Smooth muscle cell (in vitro differentiated cells): ENCODE measurements at regions not wholly inside any gene's neighbourhood (a gene's known extent, or its start where the extent isn't known, plus 50 kb on each side); places are given as distances from the start of the nearest gene placed in this dataset.

ENCODE experiments used
- DNase-seq: peaks from one replicate; lab custom pipeline; 2025; ENCODE audit not compliant: unreplicated experiment; lab: John Stamatoyannopoulos, UW
- H2AFZ ChIP-seq: fragments of 200-600 bp; sonication (generic); 2 replicates; pipeline ENCODE4 v1.6.0; 2016; ENCODE audit warnings: antibody characterized with exemption, low read depth, mild to moderate bottlenecking
- H3F3A ChIP-seq: fragments of 200-600 bp; sonication (generic); 2 replicates; pipeline ENCODE4 v1.6.0; 2017; ENCODE audit warnings: antibody characterized with exemption, low read depth
- H3K27ac ChIP-seq: fragments of 200-600 bp; sonication (generic); 2 replicates; pipeline ENCODE4 v1.5.1; 2016; ENCODE audit warnings: low read depth, mild to moderate bottlenecking
- H3K27me3 ChIP-seq: fragments of 200-600 bp; sonication (generic); 2 replicates; pipeline ENCODE4 v1.6.1; 2016; ENCODE audit warnings: low read depth, mild to moderate bottlenecking
- H3K36me3 ChIP-seq: fragments of 200-600 bp; sonication (generic); 2 replicates; pipeline ENCODE4 v1.5.1; 2016; ENCODE audit warnings: low read depth
- H3K4me1 ChIP-seq: fragments of 200-600 bp; sonication (generic); 2 replicates; pipeline ENCODE4 v1.5.1; 2016; ENCODE audit warnings: low read depth
- H3K4me2 ChIP-seq: fragments of 200-600 bp; sonication (generic); 2 replicates; pipeline ENCODE4 v1.6.0; 2016; ENCODE audit warnings: mild to moderate bottlenecking
- H3K4me3 ChIP-seq: fragments of 200-600 bp; sonication (generic); 2 replicates; pipeline ENCODE4 v1.5.1; 2016; ENCODE audit warnings: mild to moderate bottlenecking
- H3K79me2 ChIP-seq: fragments of 200-600 bp; sonication (generic); 2 replicates; pipeline ENCODE4 v1.6.0; 2016; ENCODE audit warnings: low read depth, mild to moderate bottlenecking
- H3K9ac ChIP-seq: fragments of 200-600 bp; sonication (generic); 2 replicates; pipeline ENCODE4 v1.6.0; 2016; ENCODE audit warnings: low read depth
- H3K9me3 ChIP-seq: fragments of 200-600 bp; sonication (generic); replicated peaks from 2 replicates; pipeline ENCODE4 v1.5.1; 2016; ENCODE audit warnings: low read depth
- H4K20me1 ChIP-seq: fragments of 200-600 bp; sonication (generic); 2 replicates; pipeline ENCODE4 v1.6.0; 2016; ENCODE audit warnings: low read depth
- WGBS: methylation state at CpG from one replicate; pipeline ENCODE4 v1.1.7; 2016; ENCODE audit warnings: low lambda C conversion rate; 5-methylcytosine and 5-hydroxymethylcytosine counted together
- TF ChIP-seq, protein P1 (sequence below): fragments of 200-600 bp; sonication (generic); IDR thresholded peaks from 2 replicates; pipeline ENCODE4 v1.5.1; 2017; ENCODE audit warnings: borderline replicate concordance, mild to moderate bottlenecking, antibody characterized with exemption; ENCODE audit not compliant: insufficient read depth, poor library complexity, severe bottlenecking

DNA sequence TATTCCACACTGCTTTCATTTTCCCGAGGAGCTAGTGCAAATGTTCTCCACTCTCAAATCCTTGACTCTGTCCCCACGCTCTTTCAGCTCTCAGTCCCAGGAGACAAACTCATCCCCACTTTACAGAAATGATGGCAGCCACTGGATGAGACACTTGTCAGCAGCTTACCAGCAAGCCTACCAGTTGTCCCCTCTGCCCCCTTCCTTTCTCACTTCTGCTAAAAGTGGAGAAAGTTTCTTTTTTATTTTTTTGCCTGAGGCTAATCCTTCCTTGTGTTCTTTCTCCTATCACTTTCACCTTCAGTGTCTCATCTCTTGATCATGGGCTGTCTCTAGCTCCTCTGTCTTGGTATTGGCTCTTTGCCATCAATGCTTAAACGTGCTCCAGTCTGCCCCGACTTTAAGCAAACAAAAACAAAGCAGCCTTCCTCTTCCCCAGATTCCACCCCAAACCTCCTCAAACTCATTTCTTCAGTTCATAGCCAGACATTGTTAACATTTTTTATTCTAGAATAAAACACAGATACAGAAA is 64.5 kb downstream of the TTC32 start:
- TF ChIP-seq, protein P1, sequence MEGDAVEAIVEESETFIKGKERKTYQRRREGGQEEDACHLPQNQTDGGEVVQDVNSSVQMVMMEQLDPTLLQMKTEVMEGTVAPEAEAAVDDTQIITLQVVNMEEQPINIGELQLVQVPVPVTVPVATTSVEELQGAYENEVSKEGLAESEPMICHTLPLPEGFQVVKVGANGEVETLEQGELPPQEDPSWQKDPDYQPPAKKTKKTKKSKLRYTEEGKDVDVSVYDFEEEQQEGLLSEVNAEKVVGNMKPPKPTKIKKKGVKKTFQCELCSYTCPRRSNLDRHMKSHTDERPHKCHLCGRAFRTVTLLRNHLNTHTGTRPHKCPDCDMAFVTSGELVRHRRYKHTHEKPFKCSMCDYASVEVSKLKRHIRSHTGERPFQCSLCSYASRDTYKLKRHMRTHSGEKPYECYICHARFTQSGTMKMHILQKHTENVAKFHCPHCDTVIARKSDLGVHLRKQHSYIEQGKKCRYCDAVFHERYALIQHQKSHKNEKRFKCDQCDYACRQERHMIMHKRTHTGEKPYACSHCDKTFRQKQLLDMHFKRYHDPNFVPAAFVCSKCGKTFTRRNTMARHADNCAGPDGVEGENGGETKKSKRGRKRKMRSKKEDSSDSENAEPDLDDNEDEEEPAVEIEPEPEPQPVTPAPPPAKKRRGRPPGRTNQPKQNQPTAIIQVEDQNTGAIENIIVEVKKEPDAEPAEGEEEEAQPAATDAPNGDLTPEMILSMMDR: no peak
- H3K9me3 ChIP-seq: no peaks in the 10 kb centered on the region
- no peaks in the 10 kb centered on the region for H3K4me1 ChIP-seq
- H2AFZ ChIP-seq: no peak overlapping the region
- H3K4me2 ChIP-seq: no peak overlapping the region
- WGBS: 65% methylated on average over 4 of the region's 4 CpGs
- no peaks in the 10 kb centered on the region for H3F3A ChIP-seq
- DNase-seq: no peak
- H3K36me3 ChIP-seq: no peaks in the 10 kb centered on the region
- no peaks in the 10 kb centered on the region for H4K20me1 ChIP-seq
- no peak overlapping the region for H3K9ac ChIP-seq
- no peak overlapping the region for H3K4me3 ChIP-seq
- no peaks in the 10 kb centered on the region for H3K27me3 ChIP-seq
- H3K27ac ChIP-seq: no peak overlapping the region
- H3K79me2 ChIP-seq: no peaks in the 10 kb centered on the region

DNA sequence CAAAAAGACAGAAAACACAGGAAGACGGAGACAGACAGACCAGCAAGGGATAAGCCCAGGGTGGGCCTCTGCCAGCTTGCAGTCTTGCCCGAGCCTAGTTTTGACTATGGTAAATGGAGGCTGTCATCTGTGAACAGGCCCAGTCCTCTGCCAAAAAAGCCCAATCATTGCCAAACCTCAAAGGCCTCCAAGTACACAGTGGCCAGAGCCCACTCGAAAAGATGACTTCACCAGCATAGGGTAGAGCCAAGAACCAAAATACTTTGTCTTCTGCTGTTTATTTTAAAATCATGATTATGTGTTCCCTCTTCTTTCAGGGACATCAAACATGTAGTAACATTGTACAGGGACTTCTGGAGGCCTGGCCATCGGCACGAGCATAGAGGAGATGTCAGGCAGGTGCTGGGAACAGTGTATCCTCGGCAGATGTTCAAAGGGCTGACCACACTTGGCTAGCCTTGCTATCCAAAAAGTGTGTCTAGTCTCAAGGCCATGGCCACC is 66.0 kb downstream of the TTC32 start:
- Histone ChIP-seq H3K4me3 (no peak overlapping the region), H3K79me2 (no peaks in the 10 kb centered on the region), H3K36me3 (no peaks in the 10 kb centered on the region), H4K20me1 (no peaks in the 10 kb centered on the region), H3K27ac (no peak overlapping the region), H3K27me3 (no peaks in the 10 kb centered on the region), H3K4me2 (no peak overlapping the region), H3K9me3 (no peaks in the 10 kb centered on the region), H3K9ac (no peak overlapping the region), H2AFZ (no peak overlapping the region), H3F3A (no peaks in the 10 kb centered on the region), H3K4me1 (no peaks in the 10 kb centered on the region)
- 93% methylated on average over 6 of the region's 6 CpGs for WGBS
- TF ChIP-seq, protein P1: no peak
- DNase-seq: no peak

DNA sequence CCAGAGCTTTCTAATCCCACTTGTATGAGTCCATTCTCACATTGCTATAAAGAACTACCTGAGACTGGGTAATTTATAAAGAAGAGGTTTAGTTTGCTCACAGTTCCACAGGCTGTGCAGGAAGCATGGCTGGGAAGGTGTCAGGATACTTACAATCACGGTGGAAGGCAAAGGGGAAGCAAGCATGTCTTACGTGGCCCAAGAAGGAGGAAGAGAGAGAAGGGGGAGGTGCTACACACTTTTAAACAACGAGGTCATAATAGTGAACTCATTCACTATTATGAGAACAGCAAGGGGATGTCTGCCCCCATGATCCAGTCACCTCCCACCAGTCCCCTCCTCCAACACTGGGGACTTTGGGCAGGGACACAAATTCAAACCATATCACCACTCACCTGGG is 67.8 kb downstream of the TTC32 start:
- Histone ChIP-seq H3K36me3 (no peaks in the 10 kb centered on the region), H3K4me2 (no peak overlapping the region), H3K9ac (no peak overlapping the region), H3K79me2 (no peaks in the 10 kb centered on the region), H3K27ac (no peak overlapping the region), H3K9me3 (no peaks in the 10 kb centered on the region), H3K4me1 (no peaks in the 10 kb centered on the region), H3K27me3 (peaks cover 11% of the 10 kb centered on the region), H3K4me3 (no peak overlapping the region), H3F3A (no peaks in the 10 kb centered on the region), H2AFZ (no peak overlapping the region), H4K20me1 (no peaks in the 10 kb centered on the region)
- WGBS: 84% methylated on average over 3 of the region's 3 CpGs
- no peak for DNase-seq
- TF ChIP-seq, protein P1: no peak

DNA sequence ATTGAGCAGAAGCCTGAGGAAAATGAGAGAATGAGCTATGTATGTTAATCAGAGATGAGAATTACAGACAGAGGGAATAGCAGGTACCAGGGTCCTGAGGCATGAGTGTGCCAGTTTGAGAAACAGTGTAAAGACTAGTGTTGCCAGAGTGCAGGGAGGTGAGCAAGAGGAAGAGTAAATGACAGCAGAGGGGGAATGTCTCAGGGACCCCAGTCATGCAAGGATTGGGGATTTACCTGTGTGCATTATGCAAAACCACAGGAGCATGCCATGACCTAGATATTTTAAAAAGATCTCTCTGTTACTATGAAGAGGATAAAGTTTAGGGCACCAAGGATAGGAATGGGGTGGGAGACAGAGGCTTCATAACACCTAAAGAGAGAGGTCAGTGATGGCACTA is 72.1 kb downstream of the TTC32 start:
- H3K36me3 ChIP-seq: no peaks in the 10 kb centered on the region
- no peaks in the 10 kb centered on the region for H3K79me2 ChIP-seq
- no peaks in the 10 kb centered on the region for H3F3A ChIP-seq
- H3K9ac ChIP-seq: no peak overlapping the region
- H2AFZ ChIP-seq: no peak overlapping the region
- H3K9me3 ChIP-seq: no peaks in the 10 kb centered on the region
- H3K4me2 ChIP-seq: no peak overlapping the region
- no peak overlapping the region for H3K27ac ChIP-seq
- no peaks in the 10 kb centered on the region for H4K20me1 ChIP-seq
- H3K4me3 ChIP-seq: no peak overlapping the region
- no peak for DNase-seq
- H3K4me1 ChIP-seq: no peaks in the 10 kb centered on the region
- TF ChIP-seq, protein P1: no peak
- peaks cover 31% of the 10 kb centered on the region for H3K27me3 ChIP-seq
